GM12878 (cell line): ENCODE measurements at regions not wholly inside any gene's neighbourhood (a gene's known extent, or its start where the extent isn't known, plus 50 kb on each side); places are given as distances from the start of the nearest gene placed in this dataset.

Experiments used
- ATAC-seq: fragments of 200-7000 bp; cut with Tn5 transposase; 3 replicates; pipeline ENCODE4 v1.9.1; 2020; ENCODE audit warnings: mild to moderate bottlenecking, moderate library complexity
- BruUV-seq: library from RNA; stranded (reverse); fragments of 400-500 nt; replicated peaks from 2 replicates; lab custom pipeline; 2021; lab: Mats Ljungman, UMichigan
- CTCF ChIA-PET: fragments of 300-600 bp; sonication (Branson Sonifier 250); formaldehyde crosslinking; extraction: SDS; loops from one replicate; lab custom pipeline; 2021; ENCODE audit warnings: inconsistent platforms; lab: Yijun Ruan, JAX
- POLR2A ChIA-PET: fragments of 350-600 bp; formaldehyde crosslinking; extraction: SDS; loops from one replicate; lab custom pipeline; 2021; ENCODE audit warnings: inconsistent platforms; lab: Charles Lee
- RAD21 ChIA-PET: fragments of 300-600 bp; sonication (Branson Sonifier 250); formaldehyde crosslinking; loops from one replicate; lab custom pipeline; 2023; ENCODE audit warnings: antibody characterized with exemption; ENCODE audit not compliant: unreplicated experiment; lab: Charles Lee
- SMC1A ChIA-PET: fragments of 300-600 bp; sonication (Branson Sonifier 250); formaldehyde crosslinking; loops from one replicate; lab custom pipeline; 2023; ENCODE audit not compliant: unreplicated experiment, uncharacterized antibody; lab: Charles Lee
- DNase-seq: peaks from one replicate; pipeline ENCODE4 v3.0.0-alpha.2; 2011; ENCODE audit warnings: low read depth, low spot score
- FAIRE-seq: peaks from 3 replicates; lab custom pipeline; 2011; peaks lifted over from hg19 to GRCh38; lab: Jason Lieb, UNC
- H2AFZ ChIP-seq: 2 replicates; pipeline ENCODE4 v1.6.0; 2011; ENCODE audit warnings: low read depth, low read length, control low read depth; ENCODE audit not compliant: control insufficient read depth
- H3K27ac ChIP-seq: 2 replicates; pipeline ENCODE4 v1.5.1; 2011; ENCODE audit warnings: control low read depth; ENCODE audit not compliant: control insufficient read depth, insufficient read depth
- H3K27me3 ChIP-seq, 2 experiments: replicated peaks in 1 of 2; 2 replicates each; pipeline versions ENCODE4 v1.6.0 to v1.6.1; 2011; ENCODE audit warnings: low read length in 1 of 2; ENCODE audit not compliant: control insufficient read depth in 2 of 2, insufficient read depth in 2 of 2
- H3K36me3 ChIP-seq, 2 experiments: 2 replicates each; pipeline ENCODE4 v1.5.1; 2011; ENCODE audit warnings: low read length in 1 of 2; ENCODE audit not compliant: control insufficient read depth in 2 of 2, insufficient read depth in 2 of 2
- H3K4me1 ChIP-seq: 2 replicates; pipeline ENCODE4 v1.6.1; 2011; ENCODE audit warnings: mild to moderate bottlenecking, low read length, moderate library complexity, mixed read lengths; ENCODE audit not compliant: control insufficient read depth, insufficient read depth
- H3K4me2 ChIP-seq: 2 replicates; pipeline ENCODE4 v1.6.0; 2011; ENCODE audit warnings: control low read depth; ENCODE audit not compliant: control insufficient read depth, insufficient read depth
- H3K4me3 ChIP-seq: fragments of 200-600 bp; sonication (generic); 2 replicates; pipeline ENCODE4 v1.5.1; 2016
- H3K79me2 ChIP-seq: 2 replicates; pipeline ENCODE4 v1.6.0; 2011; ENCODE audit warnings: low read length; ENCODE audit not compliant: control insufficient read depth, insufficient read depth
- H3K9ac ChIP-seq: 2 replicates; pipeline ENCODE4 v1.8.0; 2011; ENCODE audit warnings: low read length, control low read depth, mixed read lengths; ENCODE audit not compliant: control insufficient read depth, insufficient read depth
- H3K9me3 ChIP-seq: replicated peaks from 3 replicates; pipeline ENCODE4 v1.5.1; 2011; ENCODE audit warnings: mild to moderate bottlenecking, low read length; ENCODE audit not compliant: control insufficient read depth, insufficient read depth
- H4K20me1 ChIP-seq: 2 replicates; pipeline ENCODE4 v1.6.0; 2011; ENCODE audit not compliant: control insufficient read depth, insufficient read depth
- GATAD2B ChIP-seq: fragments of 450-650 bp; conservative IDR thresholded peaks from 2 replicates; pipeline ENCODE4 v1.6.1; 2017; ENCODE audit warnings: low read depth, mild to moderate bottlenecking, moderate library complexity
- HDAC2 ChIP-seq: fragments of 200-600 bp; sonication (generic); IDR thresholded peaks from 2 replicates; pipeline ENCODE4 v1.6.1; 2017
- MXI1 ChIP-seq: fragments of 150-350 bp; IDR thresholded peaks from 2 replicates; pipeline ENCODE4 v1.6.1; 2011; ENCODE audit warnings: low read depth, mild to moderate bottlenecking, inconsistent platforms, low read length, improper control_type of control experiment
- RB1 ChIP-seq: fragments of 450-650 bp; formaldehyde crosslinking; IDR thresholded peaks from 2 replicates; pipeline ENCODE4 v1.6.1; 2017; ENCODE audit warnings: mild to moderate bottlenecking, borderline replicate concordance
- ZNF384 ChIP-seq: IDR thresholded peaks from 2 replicates; pipeline ENCODE4 v1.6.1; 2012; ENCODE audit warnings: low read depth, mild to moderate bottlenecking, low read length, improper control_type of control experiment, borderline replicate concordance
- WGBS: methylation state at CpG from one replicate; pipeline ENCODE4 v1.1.6; 2016; ENCODE audit warnings: low lambda C conversion rate; ENCODE audit not compliant: insufficient replicate concordance, insufficient coverage; ENCODE audit errors: missing lambda C conversion rate; 5-methylcytosine and 5-hydroxymethylcytosine counted together
- in situ Hi-C: fragments of 300-500 bp; cut with MboI; formaldehyde crosslinking; loops from 9 replicates; pipeline ENCODE4 v1.14.3; 2018; ENCODE audit warnings: mixed read lengths
- intact Hi-C: fragments of 100-400 bp; cut with micrococcal nuclease; formaldehyde crosslinking; loops from one replicate; pipeline ENCODE4 v1.14.2; 2022; ENCODE audit not compliant: unreplicated experiment
- TF ChIP-seq, protein P1 (sequence below): fragments of 450-650 bp; IDR thresholded peaks from 2 replicates; pipeline ENCODE4 v1.6.1; 2018; ENCODE audit warnings: mild to moderate bottlenecking, low read depth, moderate library complexity; ENCODE audit not compliant: partially characterized antibody
- TF ChIP-seq, protein P2 (sequence below): fragments of 450-650 bp; IDR thresholded peaks from 2 replicates; pipeline ENCODE4 v1.6.1; 2017; ENCODE audit warnings: mild to moderate bottlenecking
- TF ChIP-seq, protein P3 (sequence below): fragments of 450-650 bp; IDR thresholded peaks from 2 replicates; pipeline ENCODE4 v1.6.1; 2017; ENCODE audit warnings: mild to moderate bottlenecking, low read depth, inconsistent platforms; ENCODE audit not compliant: poor library complexity, severe bottlenecking
- TF ChIP-seq, protein P4 (sequence below): IDR thresholded peaks from 2 replicates; pipeline ENCODE4 v1.6.1; 2012; ENCODE audit warnings: improper control_type of control experiment, low read depth, low read length; ENCODE audit not compliant: insufficient replicate concordance
- TF ChIP-seq, protein P5 (sequence below): IDR thresholded peaks from 2 replicates; pipeline ENCODE4 v1.6.1; 2011; ENCODE audit warnings: low read depth, mild to moderate bottlenecking, low read length, moderate library complexity, borderline replicate concordance; ENCODE audit errors: extremely low read depth

DNA sequence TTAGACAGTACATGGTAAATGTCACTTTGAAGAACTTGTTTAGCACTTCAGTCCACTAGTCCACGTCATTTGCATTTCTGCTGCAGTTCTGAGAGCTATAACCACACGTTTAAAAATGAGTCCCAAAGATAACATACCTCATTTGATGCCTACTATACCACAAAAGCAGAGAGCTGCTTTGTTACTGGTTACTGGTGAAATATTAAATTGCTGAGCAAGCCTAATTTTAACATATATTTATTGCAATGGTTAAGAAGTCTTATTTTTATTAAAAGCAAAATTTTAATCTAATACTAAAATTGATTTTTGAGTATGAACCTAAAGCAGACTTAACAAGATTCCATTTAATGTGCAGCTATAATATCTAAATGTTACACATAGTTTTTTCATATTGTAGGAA, 1949.7 kb upstream of the PRR20A start:
- in situ Hi-C loops (no loop called here), intact Hi-C loops (no loop called here)
- no peak overlapping the region for H2AFZ ChIP-seq
- no peak for DNase-seq
- no peak overlapping the region for H3K4me2 ChIP-seq
- ChIA-PET CTCF (no interaction called here), SMC1A (no interaction called here), RAD21 (no interaction called here), POLR2A (no interaction called here)
- no peaks in the 10 kb centered on the region for H3K79me2 ChIP-seq
- no peak overlapping the region for H3K9ac ChIP-seq
- no peak for FAIRE-seq
- no peaks in the 10 kb centered on the region for H3K27me3 ChIP-seq
- no peak for ATAC-seq
- H3K4me3 ChIP-seq: no peak overlapping the region
- H3K9me3 ChIP-seq: no peaks in the 10 kb centered on the region
- H3K27ac ChIP-seq: no peak overlapping the region
- BruUV-seq: no TSS peak
- H3K36me3 ChIP-seq: no peaks in the 10 kb centered on the region
- no peaks in the 10 kb centered on the region for H3K4me1 ChIP-seq
- WGBS: 0% methylated on average over 2 of the region's 2 CpGs
- H4K20me1 ChIP-seq: no peaks in the 10 kb centered on the region
- TF ChIP-seq HDAC2 (no peak), RB1 (no peak), ZNF384 (no peak), MXI1 (no peak), GATAD2B (no peak)
- TF ChIP-seq, protein P1, sequence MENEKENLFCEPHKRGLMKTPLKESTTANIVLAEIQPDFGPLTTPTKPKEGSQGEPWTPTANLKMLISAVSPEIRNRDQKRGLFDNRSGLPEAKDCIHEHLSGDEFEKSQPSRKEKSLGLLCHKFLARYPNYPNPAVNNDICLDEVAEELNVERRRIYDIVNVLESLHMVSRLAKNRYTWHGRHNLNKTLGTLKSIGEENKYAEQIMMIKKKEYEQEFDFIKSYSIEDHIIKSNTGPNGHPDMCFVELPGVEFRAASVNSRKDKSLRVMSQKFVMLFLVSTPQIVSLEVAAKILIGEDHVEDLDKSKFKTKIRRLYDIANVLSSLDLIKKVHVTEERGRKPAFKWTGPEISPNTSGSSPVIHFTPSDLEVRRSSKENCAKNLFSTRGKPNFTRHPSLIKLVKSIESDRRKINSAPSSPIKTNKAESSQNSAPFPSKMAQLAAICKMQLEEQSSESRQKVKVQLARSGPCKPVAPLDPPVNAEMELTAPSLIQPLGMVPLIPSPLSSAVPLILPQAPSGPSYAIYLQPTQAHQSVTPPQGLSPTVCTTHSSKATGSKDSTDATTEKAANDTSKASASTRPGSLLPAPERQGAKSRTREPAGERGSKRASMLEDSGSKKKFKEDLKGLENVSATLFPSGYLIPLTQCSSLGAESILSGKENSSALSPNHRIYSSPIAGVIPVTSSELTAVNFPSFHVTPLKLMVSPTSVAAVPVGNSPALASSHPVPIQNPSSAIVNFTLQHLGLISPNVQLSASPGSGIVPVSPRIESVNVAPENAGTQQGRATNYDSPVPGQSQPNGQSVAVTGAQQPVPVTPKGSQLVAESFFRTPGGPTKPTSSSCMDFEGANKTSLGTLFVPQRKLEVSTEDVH: no peak
- TF ChIP-seq, protein P2, sequence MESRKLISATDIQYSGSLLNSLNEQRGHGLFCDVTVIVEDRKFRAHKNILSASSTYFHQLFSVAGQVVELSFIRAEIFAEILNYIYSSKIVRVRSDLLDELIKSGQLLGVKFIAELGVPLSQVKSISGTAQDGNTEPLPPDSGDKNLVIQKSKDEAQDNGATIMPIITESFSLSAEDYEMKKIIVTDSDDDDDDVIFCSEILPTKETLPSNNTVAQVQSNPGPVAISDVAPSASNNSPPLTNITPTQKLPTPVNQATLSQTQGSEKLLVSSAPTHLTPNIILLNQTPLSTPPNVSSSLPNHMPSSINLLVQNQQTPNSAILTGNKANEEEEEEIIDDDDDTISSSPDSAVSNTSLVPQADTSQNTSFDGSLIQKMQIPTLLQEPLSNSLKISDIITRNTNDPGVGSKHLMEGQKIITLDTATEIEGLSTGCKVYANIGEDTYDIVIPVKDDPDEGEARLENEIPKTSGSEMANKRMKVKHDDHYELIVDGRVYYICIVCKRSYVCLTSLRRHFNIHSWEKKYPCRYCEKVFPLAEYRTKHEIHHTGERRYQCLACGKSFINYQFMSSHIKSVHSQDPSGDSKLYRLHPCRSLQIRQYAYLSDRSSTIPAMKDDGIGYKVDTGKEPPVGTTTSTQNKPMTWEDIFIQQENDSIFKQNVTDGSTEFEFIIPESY: no peak
- TF ChIP-seq, protein P3, sequence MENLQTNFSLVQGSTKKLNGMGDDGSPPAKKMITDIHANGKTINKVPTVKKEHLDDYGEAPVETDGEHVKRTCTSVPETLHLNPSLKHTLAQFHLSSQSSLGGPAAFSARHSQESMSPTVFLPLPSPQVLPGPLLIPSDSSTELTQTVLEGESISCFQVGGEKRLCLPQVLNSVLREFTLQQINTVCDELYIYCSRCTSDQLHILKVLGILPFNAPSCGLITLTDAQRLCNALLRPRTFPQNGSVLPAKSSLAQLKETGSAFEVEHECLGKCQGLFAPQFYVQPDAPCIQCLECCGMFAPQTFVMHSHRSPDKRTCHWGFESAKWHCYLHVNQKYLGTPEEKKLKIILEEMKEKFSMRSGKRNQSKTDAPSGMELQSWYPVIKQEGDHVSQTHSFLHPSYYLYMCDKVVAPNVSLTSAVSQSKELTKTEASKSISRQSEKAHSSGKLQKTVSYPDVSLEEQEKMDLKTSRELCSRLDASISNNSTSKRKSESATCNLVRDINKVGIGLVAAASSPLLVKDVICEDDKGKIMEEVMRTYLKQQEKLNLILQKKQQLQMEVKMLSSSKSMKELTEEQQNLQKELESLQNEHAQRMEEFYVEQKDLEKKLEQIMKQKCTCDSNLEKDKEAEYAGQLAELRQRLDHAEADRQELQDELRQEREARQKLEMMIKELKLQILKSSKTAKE: no peak
- TF ChIP-seq, protein P4, sequence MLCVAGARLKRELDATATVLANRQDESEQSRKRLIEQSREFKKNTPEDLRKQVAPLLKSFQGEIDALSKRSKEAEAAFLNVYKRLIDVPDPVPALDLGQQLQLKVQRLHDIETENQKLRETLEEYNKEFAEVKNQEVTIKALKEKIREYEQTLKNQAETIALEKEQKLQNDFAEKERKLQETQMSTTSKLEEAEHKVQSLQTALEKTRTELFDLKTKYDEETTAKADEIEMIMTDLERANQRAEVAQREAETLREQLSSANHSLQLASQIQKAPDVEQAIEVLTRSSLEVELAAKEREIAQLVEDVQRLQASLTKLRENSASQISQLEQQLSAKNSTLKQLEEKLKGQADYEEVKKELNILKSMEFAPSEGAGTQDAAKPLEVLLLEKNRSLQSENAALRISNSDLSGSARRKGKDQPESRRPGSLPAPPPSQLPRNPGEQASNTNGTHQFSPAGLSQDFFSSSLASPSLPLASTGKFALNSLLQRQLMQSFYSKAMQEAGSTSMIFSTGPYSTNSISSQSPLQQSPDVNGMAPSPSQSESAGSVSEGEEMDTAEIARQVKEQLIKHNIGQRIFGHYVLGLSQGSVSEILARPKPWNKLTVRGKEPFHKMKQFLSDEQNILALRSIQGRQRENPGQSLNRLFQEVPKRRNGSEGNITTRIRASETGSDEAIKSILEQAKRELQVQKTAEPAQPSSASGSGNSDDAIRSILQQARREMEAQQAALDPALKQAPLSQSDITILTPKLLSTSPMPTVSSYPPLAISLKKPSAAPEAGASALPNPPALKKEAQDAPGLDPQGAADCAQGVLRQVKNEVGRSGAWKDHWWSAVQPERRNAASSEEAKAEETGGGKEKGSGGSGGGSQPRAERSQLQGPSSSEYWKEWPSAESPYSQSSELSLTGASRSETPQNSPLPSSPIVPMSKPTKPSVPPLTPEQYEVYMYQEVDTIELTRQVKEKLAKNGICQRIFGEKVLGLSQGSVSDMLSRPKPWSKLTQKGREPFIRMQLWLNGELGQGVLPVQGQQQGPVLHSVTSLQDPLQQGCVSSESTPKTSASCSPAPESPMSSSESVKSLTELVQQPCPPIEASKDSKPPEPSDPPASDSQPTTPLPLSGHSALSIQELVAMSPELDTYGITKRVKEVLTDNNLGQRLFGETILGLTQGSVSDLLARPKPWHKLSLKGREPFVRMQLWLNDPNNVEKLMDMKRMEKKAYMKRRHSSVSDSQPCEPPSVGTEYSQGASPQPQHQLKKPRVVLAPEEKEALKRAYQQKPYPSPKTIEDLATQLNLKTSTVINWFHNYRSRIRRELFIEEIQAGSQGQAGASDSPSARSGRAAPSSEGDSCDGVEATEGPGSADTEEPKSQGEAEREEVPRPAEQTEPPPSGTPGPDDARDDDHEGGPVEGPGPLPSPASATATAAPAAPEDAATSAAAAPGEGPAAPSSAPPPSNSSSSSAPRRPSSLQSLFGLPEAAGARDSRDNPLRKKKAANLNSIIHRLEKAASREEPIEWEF: no peak
- TF ChIP-seq, protein P5, sequence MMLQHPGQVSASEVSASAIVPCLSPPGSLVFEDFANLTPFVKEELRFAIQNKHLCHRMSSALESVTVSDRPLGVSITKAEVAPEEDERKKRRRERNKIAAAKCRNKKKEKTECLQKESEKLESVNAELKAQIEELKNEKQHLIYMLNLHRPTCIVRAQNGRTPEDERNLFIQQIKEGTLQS: no peak
